ENCODE measurements at regions not wholly inside any gene's neighbourhood (a gene's known extent, or its start where the extent isn't known, plus 50 kb on each side); places are given as distances from the start of the nearest gene placed in this dataset.

DNA sequence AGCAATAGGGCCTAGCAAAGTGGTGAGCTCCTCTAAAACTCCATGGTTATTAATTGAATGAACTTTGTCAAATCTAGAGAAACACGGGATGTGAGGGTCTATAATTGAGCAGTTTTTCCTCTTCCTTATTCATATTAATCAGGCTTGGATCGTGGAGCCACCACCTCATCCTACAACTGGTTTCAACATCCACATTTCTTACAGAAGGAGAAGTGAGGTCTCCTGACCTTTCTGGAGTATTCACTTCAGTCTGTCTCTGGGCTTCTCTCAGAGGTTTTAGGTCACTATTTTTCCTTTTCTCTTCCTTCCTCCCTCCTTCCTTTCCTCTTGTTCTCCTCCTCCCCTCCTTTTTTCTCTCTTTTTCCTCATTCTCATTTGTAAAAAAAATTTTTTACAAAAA, 177.3 kb upstream of the ACTBL2 start:
- no peak for TF ChIP-seq EZH2 (IDR thresholded peaks at IDR 0.05; ENCODE audit: borderline replicate concordance, insufficient read depth, low read depth, low read length, poor library complexity, severe bottlenecking)
- TF ChIP-seq, protein P1, sequence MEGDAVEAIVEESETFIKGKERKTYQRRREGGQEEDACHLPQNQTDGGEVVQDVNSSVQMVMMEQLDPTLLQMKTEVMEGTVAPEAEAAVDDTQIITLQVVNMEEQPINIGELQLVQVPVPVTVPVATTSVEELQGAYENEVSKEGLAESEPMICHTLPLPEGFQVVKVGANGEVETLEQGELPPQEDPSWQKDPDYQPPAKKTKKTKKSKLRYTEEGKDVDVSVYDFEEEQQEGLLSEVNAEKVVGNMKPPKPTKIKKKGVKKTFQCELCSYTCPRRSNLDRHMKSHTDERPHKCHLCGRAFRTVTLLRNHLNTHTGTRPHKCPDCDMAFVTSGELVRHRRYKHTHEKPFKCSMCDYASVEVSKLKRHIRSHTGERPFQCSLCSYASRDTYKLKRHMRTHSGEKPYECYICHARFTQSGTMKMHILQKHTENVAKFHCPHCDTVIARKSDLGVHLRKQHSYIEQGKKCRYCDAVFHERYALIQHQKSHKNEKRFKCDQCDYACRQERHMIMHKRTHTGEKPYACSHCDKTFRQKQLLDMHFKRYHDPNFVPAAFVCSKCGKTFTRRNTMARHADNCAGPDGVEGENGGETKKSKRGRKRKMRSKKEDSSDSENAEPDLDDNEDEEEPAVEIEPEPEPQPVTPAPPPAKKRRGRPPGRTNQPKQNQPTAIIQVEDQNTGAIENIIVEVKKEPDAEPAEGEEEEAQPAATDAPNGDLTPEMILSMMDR (IDR thresholded peaks at IDR 0.05): no peak
